COLO668 (cell line): ENCODE measurements at regions not wholly inside any gene's neighbourhood (a gene's known extent, or its start where the extent isn't known, plus 50 kb on each side); places are given as distances from the start of the nearest gene placed in this dataset.
"Not testable (repeated sequence)": the region's sequence is repeated elsewhere in the genome, so short reads cannot be mapped to it uniquely, and the experiment has no call there.

ENCODE experiments used
- DNase-seq: peaks from one replicate; lab custom pipeline; 2025; ENCODE audit not compliant: unreplicated experiment; lab: John Stamatoyannopoulos, UW

- no peak for DNase-seq
Observed at GRCh38 chr2:207321514-207321913, 155.8 kb upstream of the KLF7 start.

- DNase-seq: no peak
Observed at GRCh38 chr2:207324001-207324400, 158.3 kb upstream of the KLF7 start.

- no peak for DNase-seq
Observed at GRCh38 chr2:207327513-207327912, 161.8 kb upstream of the KLF7 start.

GRCh38 chr2:207328944-207329386, 163.2 kb upstream of the KLF7 start:
- DNase-seq: no peak

- DNase-seq: no peak
Observed at GRCh38 chr2:207330912-207331311, 165.2 kb upstream of the KLF7 start.

GRCh38 chr2:207331674-207332073, 165.9 kb upstream of the KLF7 start:
- no peak for DNase-seq

- no peak for DNase-seq
Observed at GRCh38 chr2:207332480-207333212, 166.9 kb upstream of the KLF7 start.

GRCh38 chr2:207333599-207334300, 168.0 kb upstream of the KLF7 start:
- DNase-seq: no peak

- DNase-seq: no peak
Observed at GRCh38 chr2:207334301-207334623, 168.5 kb upstream of the KLF7 start.

GRCh38 chr2:207334624-207335371, 169.1 kb upstream of the KLF7 start:
- no peak for DNase-seq

GRCh38 chr2:207337234-207338219, 171.8 kb upstream of the KLF7 start:
- DNase-seq: no peak

- no peak for DNase-seq
Observed at GRCh38 chr2:207338220-207338607, 172.5 kb upstream of the KLF7 start.

- no peak for DNase-seq
Observed at GRCh38 chr2:207338610-207339009, 172.9 kb upstream of the KLF7 start.

GRCh38 chr2:207341112-207341750, 175.5 kb upstream of the KLF7 start:
- no peak for DNase-seq

GRCh38 chr2:207341804-207342203, 176.1 kb upstream of the KLF7 start:
- DNase-seq: no peak

GRCh38 chr2:207344596-207345394, 179.0 kb upstream of the KLF7 start:
- DNase-seq: not testable (repeated sequence)

GRCh38 chr2:207351171-207351570, 178.6 kb upstream of the CREB1 start:
- no peak for DNase-seq

GRCh38 chr2:207352978-207353671, 176.6 kb upstream of the CREB1 start:
- DNase-seq: no peak

- no peak for DNase-seq
Observed at GRCh38 chr2:207353836-207354235, 175.9 kb upstream of the CREB1 start.
